Panc1 (cell line): ENCODE measurements at regions not wholly inside any gene's neighbourhood (a gene's known extent, or its start where the extent isn't known, plus 50 kb on each side); places are given as distances from the start of the nearest gene placed in this dataset.

ENCODE experiments used
- POLR2AphosphoS5 ChIP-seq: IDR thresholded peaks from 2 replicates; pipeline ENCODE4 v1.6.1; 2012; ENCODE audit warnings: mild to moderate bottlenecking, low read depth, low read length, moderate library complexity
- TF ChIP-seq, protein P1 (sequence below): fragments of 450-650 bp; IDR thresholded peaks from 2 replicates; pipeline ENCODE4 v1.5.1; 2017; ENCODE audit warnings: mild to moderate bottlenecking
- TF ChIP-seq, protein P2 (sequence below), 2 experiments: IDR thresholded peaks; 2 replicates each; pipeline ENCODE4 v1.6.1; 2011 to 2012; ENCODE audit warnings: low read depth in 2 of 2, control low read depth in 1 of 2, low read length in 1 of 2, mild to moderate bottlenecking in 1 of 2, moderate library complexity in 1 of 2; ENCODE audit not compliant: insufficient read depth in 1 of 2

GRCh38 chr13:61021838-61022237, 393.8 kb downstream of the PCDH20 start:
- TF ChIP-seq, protein P1, sequence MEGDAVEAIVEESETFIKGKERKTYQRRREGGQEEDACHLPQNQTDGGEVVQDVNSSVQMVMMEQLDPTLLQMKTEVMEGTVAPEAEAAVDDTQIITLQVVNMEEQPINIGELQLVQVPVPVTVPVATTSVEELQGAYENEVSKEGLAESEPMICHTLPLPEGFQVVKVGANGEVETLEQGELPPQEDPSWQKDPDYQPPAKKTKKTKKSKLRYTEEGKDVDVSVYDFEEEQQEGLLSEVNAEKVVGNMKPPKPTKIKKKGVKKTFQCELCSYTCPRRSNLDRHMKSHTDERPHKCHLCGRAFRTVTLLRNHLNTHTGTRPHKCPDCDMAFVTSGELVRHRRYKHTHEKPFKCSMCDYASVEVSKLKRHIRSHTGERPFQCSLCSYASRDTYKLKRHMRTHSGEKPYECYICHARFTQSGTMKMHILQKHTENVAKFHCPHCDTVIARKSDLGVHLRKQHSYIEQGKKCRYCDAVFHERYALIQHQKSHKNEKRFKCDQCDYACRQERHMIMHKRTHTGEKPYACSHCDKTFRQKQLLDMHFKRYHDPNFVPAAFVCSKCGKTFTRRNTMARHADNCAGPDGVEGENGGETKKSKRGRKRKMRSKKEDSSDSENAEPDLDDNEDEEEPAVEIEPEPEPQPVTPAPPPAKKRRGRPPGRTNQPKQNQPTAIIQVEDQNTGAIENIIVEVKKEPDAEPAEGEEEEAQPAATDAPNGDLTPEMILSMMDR: no peak
- no peak for TF ChIP-seq POLR2AphosphoS5
- TF ChIP-seq, protein P2, sequence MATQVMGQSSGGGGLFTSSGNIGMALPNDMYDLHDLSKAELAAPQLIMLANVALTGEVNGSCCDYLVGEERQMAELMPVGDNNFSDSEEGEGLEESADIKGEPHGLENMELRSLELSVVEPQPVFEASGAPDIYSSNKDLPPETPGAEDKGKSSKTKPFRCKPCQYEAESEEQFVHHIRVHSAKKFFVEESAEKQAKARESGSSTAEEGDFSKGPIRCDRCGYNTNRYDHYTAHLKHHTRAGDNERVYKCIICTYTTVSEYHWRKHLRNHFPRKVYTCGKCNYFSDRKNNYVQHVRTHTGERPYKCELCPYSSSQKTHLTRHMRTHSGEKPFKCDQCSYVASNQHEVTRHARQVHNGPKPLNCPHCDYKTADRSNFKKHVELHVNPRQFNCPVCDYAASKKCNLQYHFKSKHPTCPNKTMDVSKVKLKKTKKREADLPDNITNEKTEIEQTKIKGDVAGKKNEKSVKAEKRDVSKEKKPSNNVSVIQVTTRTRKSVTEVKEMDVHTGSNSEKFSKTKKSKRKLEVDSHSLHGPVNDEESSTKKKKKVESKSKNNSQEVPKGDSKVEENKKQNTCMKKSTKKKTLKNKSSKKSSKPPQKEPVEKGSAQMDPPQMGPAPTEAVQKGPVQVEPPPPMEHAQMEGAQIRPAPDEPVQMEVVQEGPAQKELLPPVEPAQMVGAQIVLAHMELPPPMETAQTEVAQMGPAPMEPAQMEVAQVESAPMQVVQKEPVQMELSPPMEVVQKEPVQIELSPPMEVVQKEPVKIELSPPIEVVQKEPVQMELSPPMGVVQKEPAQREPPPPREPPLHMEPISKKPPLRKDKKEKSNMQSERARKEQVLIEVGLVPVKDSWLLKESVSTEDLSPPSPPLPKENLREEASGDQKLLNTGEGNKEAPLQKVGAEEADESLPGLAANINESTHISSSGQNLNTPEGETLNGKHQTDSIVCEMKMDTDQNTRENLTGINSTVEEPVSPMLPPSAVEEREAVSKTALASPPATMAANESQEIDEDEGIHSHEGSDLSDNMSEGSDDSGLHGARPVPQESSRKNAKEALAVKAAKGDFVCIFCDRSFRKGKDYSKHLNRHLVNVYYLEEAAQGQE (IDR thresholded peaks at IDR 0.05; ENCODE audit: insufficient read depth in 1 of 2, low read depth in 2 of 2, low read length in 1 of 2): no peak
